ENCODE measurements at regions not wholly inside any gene's neighbourhood (a gene's known extent, or its start where the extent isn't known, plus 50 kb on each side); places are given as distances from the start of the nearest gene placed in this dataset.

DNA sequence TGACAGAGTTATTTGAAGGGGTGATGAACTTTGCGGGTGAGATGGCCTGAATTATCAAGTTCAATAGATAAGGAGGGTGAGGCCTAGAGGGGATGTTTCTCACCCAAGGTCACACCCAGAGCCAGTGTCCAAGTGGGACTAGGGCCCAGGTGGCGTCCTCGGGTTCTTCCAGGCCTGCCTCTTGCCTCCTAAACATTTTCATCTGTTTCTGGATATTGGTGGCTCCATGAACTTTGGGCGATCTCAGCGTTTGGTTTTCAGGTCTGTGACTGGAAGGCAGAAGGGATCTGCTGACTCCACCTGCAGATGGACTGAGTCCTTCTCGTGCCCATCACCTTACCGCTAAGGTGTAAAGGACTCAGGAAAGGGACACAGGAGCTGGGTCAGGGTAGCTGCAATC, 137.3 kb downstream of the DDX1 start:
- Histone ChIP-seq H2AFZ (ENCODE audit: low read length, unreplicated experiment) (no peak overlapping the region), H3K27me3 (ENCODE audit: insufficient read depth, low read length) (peaks cover 23% of the 10 kb centered on the region), H3K4me3 (ENCODE audit: low read depth, low read length) (no peak overlapping the region), H3K4me1 (ENCODE audit: control insufficient read depth, insufficient read depth, low read length, unreplicated experiment) (peaks cover 19% of the 10 kb centered on the region), H3K27ac (ENCODE audit: low read depth, low read length) (no peak overlapping the region), H3K36me3 (ENCODE audit: insufficient read depth, low read length) (no peaks in the 10 kb centered on the region), H3K79me2 (ENCODE audit: control insufficient read depth, insufficient read depth, low read length, unreplicated experiment) (no peaks in the 10 kb centered on the region)

- peaks cover 33% of the 10 kb centered on the region for H3K27me3 ChIP-seq (ENCODE audit: insufficient read depth, low read length)
- H3K36me3 ChIP-seq (ENCODE audit: insufficient read depth, low read length), result no peaks in the 10 kb centered on the region
- H3K4me3 ChIP-seq (ENCODE audit: low read depth, low read length), result no peak overlapping the region
- no peaks in the 10 kb centered on the region for H3K79me2 ChIP-seq (ENCODE audit: control insufficient read depth, insufficient read depth, low read length, unreplicated experiment)
- H3K4me1 ChIP-seq (ENCODE audit: control insufficient read depth, insufficient read depth, low read length, unreplicated experiment), result peaks cover 23% of the 10 kb centered on the region
- H3K27ac ChIP-seq (ENCODE audit: low read depth, low read length), result no peak overlapping the region
- no peak overlapping the region for H2AFZ ChIP-seq (ENCODE audit: low read length, unreplicated experiment)
These were observed 138.3 kb downstream of the DDX1 start for GRCh38 chr2:15729709-15730544.

GRCh38 chr2:15730545-15731212, 139.0 kb downstream of the DDX1 start:
- Histone ChIP-seq H3K27ac (ENCODE audit: low read depth, low read length) (no peak overlapping the region), H3K27me3 (ENCODE audit: insufficient read depth, low read length) (peaks cover 40% of the 10 kb centered on the region)

DNA sequence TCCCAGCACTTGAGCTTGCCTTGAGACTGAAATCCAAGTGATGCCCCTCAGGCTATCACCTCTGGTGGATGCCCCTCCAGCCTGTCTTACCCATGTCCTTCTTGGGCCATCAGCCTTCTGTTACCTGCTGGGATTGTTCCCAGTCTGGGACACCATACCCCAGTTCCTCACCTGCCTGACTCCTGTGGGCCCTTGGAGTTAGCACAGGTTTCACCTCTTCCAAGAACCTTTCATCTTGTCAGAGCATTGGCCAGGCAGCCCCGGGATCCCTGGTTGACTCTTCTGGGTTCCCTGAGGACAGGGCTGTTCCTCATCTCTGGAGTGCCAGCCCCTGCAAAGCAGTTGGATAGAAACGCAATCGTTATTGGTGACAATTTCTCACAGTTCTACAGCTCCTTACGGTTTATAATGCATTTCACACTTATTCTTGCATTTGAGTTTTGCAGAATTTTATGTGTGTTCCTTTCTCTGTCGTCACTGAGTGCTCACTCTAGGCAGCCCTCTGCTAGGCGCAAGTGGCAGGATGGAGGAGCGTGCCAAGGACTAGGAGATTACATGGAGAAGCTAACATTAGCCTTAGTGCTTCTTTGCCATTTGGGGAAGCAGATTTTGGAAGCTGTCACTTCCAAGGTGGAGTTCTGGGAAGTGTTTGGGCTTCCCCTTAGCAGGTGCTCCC, 139.7 kb downstream of the DDX1 start:
- Histone ChIP-seq H3K36me3 (ENCODE audit: insufficient read depth, low read length) (no peaks in the 10 kb centered on the region), H3K4me1 (ENCODE audit: control insufficient read depth, insufficient read depth, low read length, unreplicated experiment) (peaks cover 23% of the 10 kb centered on the region), H3K4me3 (ENCODE audit: low read depth, low read length) (no peak overlapping the region), H2AFZ (ENCODE audit: low read length, unreplicated experiment) (no peak overlapping the region), H3K79me2 (ENCODE audit: control insufficient read depth, insufficient read depth, low read length, unreplicated experiment) (no peaks in the 10 kb centered on the region), H3K27ac (ENCODE audit: low read depth, low read length) (no peak overlapping the region), H3K27me3 (ENCODE audit: insufficient read depth, low read length) (peaks cover 43% of the 10 kb centered on the region)

More at GRCh38 chr2:15730545-15731212, 139.0 kb downstream of the DDX1 start:
- no peaks in the 10 kb centered on the region for H3K36me3 ChIP-seq (ENCODE audit: insufficient read depth, low read length)
- H3K79me2 ChIP-seq (ENCODE audit: control insufficient read depth, insufficient read depth, low read length, unreplicated experiment), result no peaks in the 10 kb centered on the region
- H3K4me3 ChIP-seq (ENCODE audit: low read depth, low read length), result no peak overlapping the region
- H2AFZ ChIP-seq (ENCODE audit: low read length, unreplicated experiment), result no peak overlapping the region
- H3K4me1 ChIP-seq (ENCODE audit: control insufficient read depth, insufficient read depth, low read length, unreplicated experiment), result peaks cover 23% of the 10 kb centered on the region

DNA sequence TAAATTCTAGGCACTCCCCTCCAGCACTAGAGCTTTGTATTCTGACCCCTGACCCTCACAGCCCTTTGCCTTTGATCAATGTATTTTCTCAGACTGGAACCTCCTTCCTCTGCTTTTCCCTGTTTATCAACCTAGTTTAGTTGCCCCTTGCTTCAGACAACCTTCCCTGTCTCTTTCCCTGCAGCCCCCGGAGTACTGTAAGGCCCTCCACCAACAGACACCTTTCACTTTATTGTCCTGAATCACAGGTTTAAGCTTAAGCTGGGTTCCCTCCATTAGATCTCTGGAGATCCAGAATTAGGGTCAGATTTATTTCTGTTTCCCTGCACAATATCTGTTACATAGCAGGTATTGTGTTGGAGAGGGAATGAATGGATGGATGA, 140.2 kb downstream of the DDX1 start:
- H3K27me3 ChIP-seq (ENCODE audit: insufficient read depth, low read length), result peaks cover 46% of the 10 kb centered on the region
- H3K4me1 ChIP-seq (ENCODE audit: control insufficient read depth, insufficient read depth, low read length, unreplicated experiment), result peaks cover 23% of the 10 kb centered on the region
- no peak overlapping the region for H3K4me3 ChIP-seq (ENCODE audit: low read depth, low read length)
- no peaks in the 10 kb centered on the region for H3K36me3 ChIP-seq (ENCODE audit: insufficient read depth, low read length)
- H2AFZ ChIP-seq (ENCODE audit: low read length, unreplicated experiment), result no peak overlapping the region
- no peaks in the 10 kb centered on the region for H3K79me2 ChIP-seq (ENCODE audit: control insufficient read depth, insufficient read depth, low read length, unreplicated experiment)
- H3K27ac ChIP-seq (ENCODE audit: low read depth, low read length), result no peak overlapping the region

GRCh38 chr2:15732341-15733077, 140.8 kb downstream of the DDX1 start:
- Histone ChIP-seq H3K27me3 (ENCODE audit: insufficient read depth, low read length) (peaks cover 53% of the 10 kb centered on the region), H3K79me2 (ENCODE audit: control insufficient read depth, insufficient read depth, low read length, unreplicated experiment) (no peaks in the 10 kb centered on the region), H3K4me1 (ENCODE audit: control insufficient read depth, insufficient read depth, low read length, unreplicated experiment) (peaks cover 23% of the 10 kb centered on the region), H3K27ac (ENCODE audit: low read depth, low read length) (no peak overlapping the region), H3K36me3 (ENCODE audit: insufficient read depth, low read length) (no peaks in the 10 kb centered on the region), H2AFZ (ENCODE audit: low read length, unreplicated experiment) (no peak overlapping the region), H3K4me3 (ENCODE audit: low read depth, low read length) (no peak overlapping the region)

DNA sequence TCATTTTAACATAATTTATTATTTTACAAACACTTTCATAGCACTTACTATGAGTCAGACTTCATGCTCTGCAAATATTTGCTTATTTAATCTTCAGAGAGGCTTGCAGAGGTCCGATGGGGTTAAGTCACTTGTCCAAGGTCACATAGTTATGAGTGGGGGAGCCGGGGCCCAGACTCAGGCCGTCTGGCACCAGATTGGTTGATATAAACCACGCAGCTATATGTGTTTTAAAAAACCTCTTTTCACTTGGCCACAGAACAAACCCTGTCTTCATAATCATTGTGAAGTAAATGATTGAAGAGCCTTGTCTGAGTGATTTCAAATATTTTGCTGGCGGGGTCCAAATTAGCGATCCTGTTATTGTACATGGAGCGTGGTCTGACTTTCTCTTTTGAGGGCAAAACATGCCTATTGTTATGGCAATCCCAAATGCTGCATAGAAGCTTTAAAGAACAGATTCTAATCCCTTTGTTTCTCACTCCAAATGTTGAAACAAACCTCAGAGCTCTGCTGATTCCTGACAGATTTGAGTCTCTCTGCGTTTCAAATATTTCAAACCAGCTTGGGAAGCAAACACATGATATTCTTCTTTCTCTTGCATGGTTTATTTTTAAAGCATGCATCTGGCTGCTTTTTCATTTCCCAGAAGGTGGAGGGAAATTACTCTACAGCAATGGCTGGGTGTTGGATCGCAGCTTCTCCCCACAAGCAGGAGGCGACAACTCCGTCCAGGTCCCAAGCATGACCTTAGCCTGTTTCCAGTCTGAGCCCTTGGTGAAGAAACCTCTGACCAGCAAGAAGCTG, 142.4 kb downstream of the DDX1 start:
- Histone ChIP-seq H2AFZ (ENCODE audit: low read length, unreplicated experiment) (no peak overlapping the region), H3K36me3 (ENCODE audit: insufficient read depth, low read length) (no peaks in the 10 kb centered on the region), H3K27me3 (ENCODE audit: insufficient read depth, low read length) (peaks cover 45% of the 10 kb centered on the region), H3K4me1 (ENCODE audit: control insufficient read depth, insufficient read depth, low read length, unreplicated experiment) (peaks cover 23% of the 10 kb centered on the region), H3K4me3 (ENCODE audit: low read depth, low read length) (no peak overlapping the region), H3K79me2 (ENCODE audit: control insufficient read depth, insufficient read depth, low read length, unreplicated experiment) (no peaks in the 10 kb centered on the region), H3K27ac (ENCODE audit: low read depth, low read length) (no peak overlapping the region)

- Histone ChIP-seq H3K4me3 (ENCODE audit: low read depth, low read length) (no peak overlapping the region), H2AFZ (ENCODE audit: low read length, unreplicated experiment) (no peak overlapping the region), H3K79me2 (ENCODE audit: control insufficient read depth, insufficient read depth, low read length, unreplicated experiment) (no peaks in the 10 kb centered on the region), H3K4me1 (ENCODE audit: control insufficient read depth, insufficient read depth, low read length, unreplicated experiment) (peaks cover 23% of the 10 kb centered on the region), H3K27ac (ENCODE audit: low read depth, low read length) (no peak overlapping the region), H3K36me3 (ENCODE audit: insufficient read depth, low read length) (no peaks in the 10 kb centered on the region), H3K27me3 (ENCODE audit: insufficient read depth, low read length) (peaks cover 45% of the 10 kb centered on the region)
These were observed 143.2 kb downstream of the DDX1 start for GRCh38 chr2:15734674-15735483.

- Histone ChIP-seq H2AFZ (ENCODE audit: low read length, unreplicated experiment) (no peak overlapping the region), H3K4me3 (ENCODE audit: low read depth, low read length) (no peak overlapping the region), H3K27ac (ENCODE audit: low read depth, low read length) (no peak overlapping the region), H3K79me2 (ENCODE audit: control insufficient read depth, insufficient read depth, low read length, unreplicated experiment) (no peaks in the 10 kb centered on the region), H3K4me1 (ENCODE audit: control insufficient read depth, insufficient read depth, low read length, unreplicated experiment) (peaks cover 16% of the 10 kb centered on the region), H3K36me3 (ENCODE audit: insufficient read depth, low read length) (no peaks in the 10 kb centered on the region), H3K27me3 (ENCODE audit: insufficient read depth, low read length) (peaks cover 49% of the 10 kb centered on the region)
These were observed 144.0 kb downstream of the DDX1 start for GRCh38 chr2:15735484-15736326.

All from ACC112 (cell line).